ENCODE measurements at regions not wholly inside any gene's neighbourhood (a gene's known extent, or its start where the extent isn't known, plus 50 kb on each side); places are given as distances from the start of the nearest gene placed in this dataset.

DNA sequence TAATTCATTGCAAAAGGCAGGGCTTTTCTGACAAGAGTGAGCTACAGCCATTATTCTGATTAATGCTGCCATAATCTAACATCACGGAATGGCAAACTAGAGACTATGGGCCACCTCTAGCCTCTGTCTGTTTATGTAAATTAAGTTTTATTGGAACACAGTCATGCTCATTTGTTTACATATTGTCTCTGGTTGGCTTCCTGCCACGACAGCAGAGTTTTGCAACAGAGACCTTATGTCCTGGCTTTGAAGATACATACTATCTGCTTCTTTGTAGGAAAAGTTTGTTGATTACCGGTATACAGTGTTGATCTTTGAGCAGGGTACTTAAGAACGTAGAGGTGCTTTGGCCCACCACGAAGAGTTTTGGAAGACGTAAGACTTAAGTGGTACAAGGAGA lies 715.9 kb upstream of the RBFOX1 start (continued):
- TF ChIP-seq, protein P1, sequence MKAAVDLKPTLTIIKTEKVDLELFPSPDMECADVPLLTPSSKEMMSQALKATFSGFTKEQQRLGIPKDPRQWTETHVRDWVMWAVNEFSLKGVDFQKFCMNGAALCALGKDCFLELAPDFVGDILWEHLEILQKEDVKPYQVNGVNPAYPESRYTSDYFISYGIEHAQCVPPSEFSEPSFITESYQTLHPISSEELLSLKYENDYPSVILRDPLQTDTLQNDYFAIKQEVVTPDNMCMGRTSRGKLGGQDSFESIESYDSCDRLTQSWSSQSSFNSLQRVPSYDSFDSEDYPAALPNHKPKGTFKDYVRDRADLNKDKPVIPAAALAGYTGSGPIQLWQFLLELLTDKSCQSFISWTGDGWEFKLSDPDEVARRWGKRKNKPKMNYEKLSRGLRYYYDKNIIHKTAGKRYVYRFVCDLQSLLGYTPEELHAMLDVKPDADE (IDR thresholded peaks at IDR 0.05), result no peak
- TF ChIP-seq, protein P2, sequence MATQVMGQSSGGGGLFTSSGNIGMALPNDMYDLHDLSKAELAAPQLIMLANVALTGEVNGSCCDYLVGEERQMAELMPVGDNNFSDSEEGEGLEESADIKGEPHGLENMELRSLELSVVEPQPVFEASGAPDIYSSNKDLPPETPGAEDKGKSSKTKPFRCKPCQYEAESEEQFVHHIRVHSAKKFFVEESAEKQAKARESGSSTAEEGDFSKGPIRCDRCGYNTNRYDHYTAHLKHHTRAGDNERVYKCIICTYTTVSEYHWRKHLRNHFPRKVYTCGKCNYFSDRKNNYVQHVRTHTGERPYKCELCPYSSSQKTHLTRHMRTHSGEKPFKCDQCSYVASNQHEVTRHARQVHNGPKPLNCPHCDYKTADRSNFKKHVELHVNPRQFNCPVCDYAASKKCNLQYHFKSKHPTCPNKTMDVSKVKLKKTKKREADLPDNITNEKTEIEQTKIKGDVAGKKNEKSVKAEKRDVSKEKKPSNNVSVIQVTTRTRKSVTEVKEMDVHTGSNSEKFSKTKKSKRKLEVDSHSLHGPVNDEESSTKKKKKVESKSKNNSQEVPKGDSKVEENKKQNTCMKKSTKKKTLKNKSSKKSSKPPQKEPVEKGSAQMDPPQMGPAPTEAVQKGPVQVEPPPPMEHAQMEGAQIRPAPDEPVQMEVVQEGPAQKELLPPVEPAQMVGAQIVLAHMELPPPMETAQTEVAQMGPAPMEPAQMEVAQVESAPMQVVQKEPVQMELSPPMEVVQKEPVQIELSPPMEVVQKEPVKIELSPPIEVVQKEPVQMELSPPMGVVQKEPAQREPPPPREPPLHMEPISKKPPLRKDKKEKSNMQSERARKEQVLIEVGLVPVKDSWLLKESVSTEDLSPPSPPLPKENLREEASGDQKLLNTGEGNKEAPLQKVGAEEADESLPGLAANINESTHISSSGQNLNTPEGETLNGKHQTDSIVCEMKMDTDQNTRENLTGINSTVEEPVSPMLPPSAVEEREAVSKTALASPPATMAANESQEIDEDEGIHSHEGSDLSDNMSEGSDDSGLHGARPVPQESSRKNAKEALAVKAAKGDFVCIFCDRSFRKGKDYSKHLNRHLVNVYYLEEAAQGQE (IDR thresholded peaks at IDR 0.05; ENCODE audit: unreplicated experiment), result no peak
- no peak for TF ChIP-seq ZNF114 (CRISPR knock-in tag; IDR thresholded peaks at IDR 0.05)

DNA sequence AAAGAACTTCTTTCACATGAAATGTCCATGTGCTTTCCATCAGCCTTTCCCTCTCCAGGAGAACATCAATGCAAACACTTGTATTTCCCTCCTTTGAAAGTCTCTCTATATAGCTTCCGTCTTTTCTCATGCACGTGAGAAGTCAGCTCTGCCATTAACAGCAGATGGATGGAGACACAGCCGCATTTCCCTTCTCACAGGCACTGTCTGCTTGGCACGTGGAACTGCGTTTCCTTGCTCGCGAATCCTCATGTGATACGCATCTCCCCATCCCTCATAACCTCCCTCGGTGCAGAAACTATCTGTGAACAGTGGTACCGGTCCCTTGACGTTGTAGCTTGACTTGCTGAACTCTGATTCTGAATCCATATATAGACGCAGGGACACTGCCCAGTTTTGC lies 717.0 kb upstream of the RBFOX1 start:
- no peak for DNase-seq (ENCODE audit: low spot score)
- Histone ChIP-seq H3K4me2 (no peak overlapping the region), H3K27ac (ENCODE audit: low read depth) (no peak overlapping the region), H3K4me3 (no peak overlapping the region), H3K9me2 (ENCODE audit: insufficient read depth) (no peaks in the 10 kb centered on the region), H3K36me3 (ENCODE audit: insufficient read depth) (no peaks in the 10 kb centered on the region; the same call in 1 of the 2 replicates), H3K27me3 (ENCODE audit: insufficient read depth) (no peaks in the 10 kb centered on the region), H3K4me1 (ENCODE audit: insufficient read depth) (no peaks in the 10 kb centered on the region), H4K20me1 (replicated peaks; ENCODE audit: insufficient read depth) (no peaks in the 10 kb centered on the region), H3K79me2 (replicated peaks; ENCODE audit: insufficient read depth) (no peaks in the 10 kb centered on the region), H2AFZ (no peak overlapping the region), H3F3A (replicated peaks; ENCODE audit: low read depth) (no peaks in the 10 kb centered on the region)
- Mint-ChIP-seq H3K4me1 (peaks cover 16% of the 10 kb centered on the region; the same call in 2 of the 3 replicates), H3K4me3 (no peak overlapping the region), H3K27ac (no peak overlapping the region), H3K27me3 (ENCODE audit: insufficient read depth, low read depth, poor library complexity) (peaks cover 4% of the 10 kb centered on the region), H3K36me3 (ENCODE audit: low read depth) (peaks cover 6% of the 10 kb centered on the region; the same call in 2 of the 3 replicates), H3K9me3 (peaks cover 11% of the 10 kb centered on the region)
- ATAC-seq, result no peak
- TF ChIP-seq NANOG (IDR thresholded peaks at IDR 0.05; ENCODE audit: borderline replicate concordance) (no peak), EZH2 (IDR thresholded peaks at IDR 0.05; ENCODE audit: low read depth, unreplicated experiment) (no peak), ZNF114 (CRISPR knock-in tag; IDR thresholded peaks at IDR 0.05) (no peak), ZNF331 (CRISPR knock-in tag; IDR thresholded peaks at IDR 0.05; ENCODE audit: low read depth) (no peak), STAT1 (IDR thresholded peaks at IDR 0.05; ENCODE audit: unreplicated experiment) (no peak)
- TF ChIP-seq, protein P2 (IDR thresholded peaks at IDR 0.05; ENCODE audit: unreplicated experiment), result no peak
- TF ChIP-seq, protein P1 (IDR thresholded peaks at IDR 0.05), result no peak
- TF ChIP-seq, protein P3, sequence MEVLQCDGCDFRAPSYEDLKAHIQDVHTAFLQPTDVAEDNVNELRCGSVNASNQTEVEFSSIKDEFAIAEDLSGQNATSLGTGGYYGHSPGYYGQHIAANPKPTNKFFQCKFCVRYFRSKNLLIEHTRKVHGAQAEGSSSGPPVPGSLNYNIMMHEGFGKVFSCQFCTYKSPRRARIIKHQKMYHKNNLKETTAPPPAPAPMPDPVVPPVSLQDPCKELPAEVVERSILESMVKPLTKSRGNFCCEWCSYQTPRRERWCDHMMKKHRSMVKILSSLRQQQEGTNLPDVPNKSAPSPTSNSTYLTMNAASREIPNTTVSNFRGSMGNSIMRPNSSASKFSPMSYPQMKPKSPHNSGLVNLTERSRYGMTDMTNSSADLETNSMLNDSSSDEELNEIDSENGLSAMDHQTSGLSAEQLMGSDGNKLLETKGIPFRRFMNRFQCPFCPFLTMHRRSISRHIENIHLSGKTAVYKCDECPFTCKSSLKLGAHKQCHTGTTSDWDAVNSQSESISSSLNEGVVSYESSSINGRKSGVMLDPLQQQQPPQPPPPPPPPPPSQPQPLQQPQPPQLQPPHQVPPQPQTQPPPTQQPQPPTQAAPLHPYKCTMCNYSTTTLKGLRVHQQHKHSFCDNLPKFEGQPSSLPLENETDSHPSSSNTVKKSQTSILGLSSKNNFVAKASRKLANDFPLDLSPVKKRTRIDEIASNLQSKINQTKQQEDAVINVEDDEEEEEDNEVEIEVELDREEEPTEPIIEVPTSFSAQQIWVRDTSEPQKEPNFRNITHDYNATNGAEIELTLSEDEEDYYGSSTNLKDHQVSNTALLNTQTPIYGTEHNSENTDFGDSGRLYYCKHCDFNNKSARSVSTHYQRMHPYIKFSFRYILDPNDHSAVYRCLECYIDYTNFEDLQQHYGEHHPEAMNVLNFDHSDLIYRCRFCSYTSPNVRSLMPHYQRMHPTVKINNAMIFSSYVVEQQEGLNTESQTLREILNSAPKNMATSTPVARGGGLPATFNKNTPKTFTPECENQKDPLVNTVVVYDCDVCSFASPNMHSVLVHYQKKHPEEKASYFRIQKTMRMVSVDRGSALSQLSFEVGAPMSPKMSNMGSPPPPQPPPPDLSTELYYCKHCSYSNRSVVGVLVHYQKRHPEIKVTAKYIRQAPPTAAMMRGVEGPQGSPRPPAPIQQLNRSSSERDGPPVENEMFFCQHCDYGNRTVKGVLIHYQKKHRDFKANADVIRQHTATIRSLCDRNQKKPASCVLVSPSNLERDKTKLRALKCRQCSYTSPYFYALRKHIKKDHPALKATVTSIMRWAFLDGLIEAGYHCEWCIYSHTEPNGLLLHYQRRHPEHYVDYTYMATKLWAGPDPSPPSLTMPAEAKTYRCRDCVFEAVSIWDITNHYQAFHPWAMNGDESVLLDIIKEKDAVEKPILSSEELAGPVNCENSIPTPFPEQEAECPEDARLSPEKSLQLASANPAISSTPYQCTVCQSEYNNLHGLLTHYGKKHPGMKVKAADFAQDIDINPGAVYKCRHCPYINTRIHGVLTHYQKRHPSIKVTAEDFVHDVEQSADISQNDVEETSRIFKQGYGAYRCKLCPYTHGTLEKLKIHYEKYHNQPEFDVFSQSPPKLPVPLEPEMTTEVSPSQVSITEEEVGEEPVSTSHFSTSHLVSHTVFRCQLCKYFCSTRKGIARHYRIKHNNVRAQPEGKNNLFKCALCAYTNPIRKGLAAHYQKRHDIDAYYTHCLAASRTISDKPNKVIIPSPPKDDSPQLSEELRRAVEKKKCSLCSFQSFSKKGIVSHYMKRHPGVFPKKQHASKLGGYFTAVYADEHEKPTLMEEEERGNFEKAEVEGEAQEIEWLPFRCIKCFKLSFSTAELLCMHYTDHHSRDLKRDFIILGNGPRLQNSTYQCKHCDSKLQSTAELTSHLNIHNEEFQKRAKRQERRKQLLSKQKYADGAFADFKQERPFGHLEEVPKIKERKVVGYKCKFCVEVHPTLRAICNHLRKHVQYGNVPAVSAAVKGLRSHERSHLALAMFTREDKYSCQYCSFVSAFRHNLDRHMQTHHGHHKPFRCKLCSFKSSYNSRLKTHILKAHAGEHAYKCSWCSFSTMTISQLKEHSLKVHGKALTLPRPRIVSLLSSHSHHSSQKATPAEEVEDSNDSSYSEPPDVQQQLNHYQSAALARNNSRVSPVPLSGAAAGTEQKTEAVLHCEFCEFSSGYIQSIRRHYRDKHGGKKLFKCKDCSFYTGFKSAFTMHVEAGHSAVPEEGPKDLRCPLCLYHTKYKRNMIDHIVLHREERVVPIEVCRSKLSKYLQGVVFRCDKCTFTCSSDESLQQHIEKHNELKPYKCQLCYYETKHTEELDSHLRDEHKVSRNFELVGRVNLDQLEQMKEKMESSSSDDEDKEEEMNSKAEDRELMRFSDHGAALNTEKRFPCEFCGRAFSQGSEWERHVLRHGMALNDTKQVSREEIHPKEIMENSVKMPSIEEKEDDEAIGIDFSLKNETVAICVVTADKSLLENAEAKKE (CRISPR knock-in tag; IDR thresholded peaks at IDR 0.05), result no peak
